GM12878 (cell line): ENCODE measurements at regions not wholly inside any gene's neighbourhood (a gene's known extent, or its start where the extent isn't known, plus 50 kb on each side); places are given as distances from the start of the nearest gene placed in this dataset.

Experiments used
- CTCF ChIP-seq, 3 experiments: IDR thresholded peaks in 2 of 3; conservative IDR thresholded peaks in 1 of 3; 2 replicates each; pipeline ENCODE4 v1.5.1; 2011; ENCODE audit warnings: low read depth in 3 of 3, low read length in 3 of 3, mild to moderate bottlenecking in 3 of 3, control low read depth in 2 of 3, moderate library complexity in 2 of 3, inconsistent platforms in 1 of 3, mixed read lengths in 1 of 3; ENCODE audit not compliant: control insufficient read depth in 2 of 3, insufficient read depth in 1 of 3; ENCODE audit errors: extremely low read depth in 1 of 3
- CUX1 ChIP-seq: IDR thresholded peaks from 2 replicates; pipeline ENCODE4 v1.6.1; 2012; ENCODE audit warnings: improper control_type of control experiment, low read depth, low read length; ENCODE audit not compliant: insufficient replicate concordance
- KAT2A ChIP-seq: conservative IDR thresholded peaks from 2 replicates; pipeline ENCODE4 v1.6.1; 2011; ENCODE audit warnings: low read depth, low read length; ENCODE audit not compliant: control insufficient read depth
- MAX ChIP-seq: IDR thresholded peaks from 2 replicates; pipeline ENCODE4 v1.6.1; 2012; ENCODE audit warnings: low read depth, low read length, improper control_type of control experiment
- PAX8 ChIP-seq: fragments of 450-650 bp; IDR thresholded peaks from 2 replicates; pipeline ENCODE4 v1.6.1; 2017; ENCODE audit warnings: mild to moderate bottlenecking, moderate library complexity
- YY1 ChIP-seq: IDR thresholded peaks from 2 replicates; pipeline ENCODE4 v1.6.1; 2011; ENCODE audit warnings: low read depth, mild to moderate bottlenecking, low read length

- TF ChIP-seq MAX (no peak), PAX8 (no peak), CUX1 (no peak), CTCF (IDR thresholded peaks at IDR 0.05 in 2 of 3, conservative IDR thresholded peaks at IDR 0.05 in 1 of 3; ENCODE audit: control insufficient read depth in 2 of 3, extremely low read depth in 1 of 3, insufficient read depth in 1 of 3, low read depth in 3 of 3, low read length in 3 of 3) (no peak), YY1 (no peak), KAT2A (no peak)
Measured at GRCh38 chr20:17856837-17857605, 111.6 kb downstream of the SNX5 start.
